ENCODE measurements at regions not wholly inside any gene's neighbourhood (a gene's known extent, or its start where the extent isn't known, plus 50 kb on each side); places are given as distances from the start of the nearest gene placed in this dataset.

DNA sequence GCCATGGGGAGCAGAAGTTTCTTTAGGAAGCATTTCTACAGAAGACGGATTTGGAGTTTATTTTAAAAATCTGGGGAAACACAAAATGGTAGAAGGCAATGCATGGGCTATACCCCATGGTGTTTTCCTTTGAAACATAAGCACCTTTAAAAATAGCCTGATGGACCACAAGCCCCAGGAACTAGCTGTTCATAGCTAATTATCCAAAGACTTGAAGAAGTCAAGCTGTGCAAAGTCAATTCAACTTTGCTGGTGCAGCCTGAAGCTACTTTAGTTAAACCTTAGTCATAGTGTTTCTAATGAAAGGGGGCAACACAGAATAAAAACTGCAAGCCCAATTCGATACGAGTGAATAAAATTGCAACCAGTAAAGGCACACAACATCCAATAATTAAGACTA, 732.5 kb downstream of the GALC start:
- TF ChIP-seq, protein P1, sequence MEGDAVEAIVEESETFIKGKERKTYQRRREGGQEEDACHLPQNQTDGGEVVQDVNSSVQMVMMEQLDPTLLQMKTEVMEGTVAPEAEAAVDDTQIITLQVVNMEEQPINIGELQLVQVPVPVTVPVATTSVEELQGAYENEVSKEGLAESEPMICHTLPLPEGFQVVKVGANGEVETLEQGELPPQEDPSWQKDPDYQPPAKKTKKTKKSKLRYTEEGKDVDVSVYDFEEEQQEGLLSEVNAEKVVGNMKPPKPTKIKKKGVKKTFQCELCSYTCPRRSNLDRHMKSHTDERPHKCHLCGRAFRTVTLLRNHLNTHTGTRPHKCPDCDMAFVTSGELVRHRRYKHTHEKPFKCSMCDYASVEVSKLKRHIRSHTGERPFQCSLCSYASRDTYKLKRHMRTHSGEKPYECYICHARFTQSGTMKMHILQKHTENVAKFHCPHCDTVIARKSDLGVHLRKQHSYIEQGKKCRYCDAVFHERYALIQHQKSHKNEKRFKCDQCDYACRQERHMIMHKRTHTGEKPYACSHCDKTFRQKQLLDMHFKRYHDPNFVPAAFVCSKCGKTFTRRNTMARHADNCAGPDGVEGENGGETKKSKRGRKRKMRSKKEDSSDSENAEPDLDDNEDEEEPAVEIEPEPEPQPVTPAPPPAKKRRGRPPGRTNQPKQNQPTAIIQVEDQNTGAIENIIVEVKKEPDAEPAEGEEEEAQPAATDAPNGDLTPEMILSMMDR (IDR thresholded peaks at IDR 0.05) = no peak
- no peak for TF ChIP-seq POLR2A (IDR thresholded peaks at IDR 0.05)

Data from esophagus squamous epithelium (tissue), 4 donors.